GM12873 (cell line): ENCODE measurements at regions not wholly inside any gene's neighbourhood (a gene's known extent, or its start where the extent isn't known, plus 50 kb on each side); places are given as distances from the start of the nearest gene placed in this dataset.

Experiments
- CTCF ChIP-seq: IDR thresholded peaks from 2 replicates; pipeline ENCODE4 v1.5.1; 2012; ENCODE audit warnings: low read depth, mild to moderate bottlenecking, moderate library complexity, low read length, control low read depth; ENCODE audit not compliant: insufficient read depth; ENCODE audit errors: missing control alignments

GRCh38 chr4:101451086-101451485, 103.8 kb upstream of the PPP3CA start:
- TF ChIP-seq CTCF: no peak

- TF ChIP-seq CTCF: no peak
Measured at GRCh38 chr4:101441446-101441845, 94.1 kb upstream of the PPP3CA start.

- no peak for TF ChIP-seq CTCF
Measured at GRCh38 chr4:101439926-101440325, 92.6 kb upstream of the PPP3CA start.

- no peak for TF ChIP-seq CTCF
Measured at GRCh38 chr4:101421386-101421785, 74.1 kb upstream of the PPP3CA start.

- no peak for TF ChIP-seq CTCF
Measured at GRCh38 chr4:101420661-101421060, 73.3 kb upstream of the PPP3CA start.

- no peak for TF ChIP-seq CTCF
Measured at GRCh38 chr4:101419336-101420135, 72.2 kb upstream of the PPP3CA start.

- TF ChIP-seq CTCF: no peak
Measured at GRCh38 chr4:101418466-101418865, 71.1 kb upstream of the PPP3CA start.

GRCh38 chr4:101418055-101418454, 70.7 kb upstream of the PPP3CA start:
- TF ChIP-seq CTCF: no peak
